Right cardiac atrium (tissue), 5 donors: ENCODE measurements at regions not wholly inside any gene's neighbourhood (a gene's known extent, or its start where the extent isn't known, plus 50 kb on each side); places are given as distances from the start of the nearest gene placed in this dataset.
A peak's percentile ranks its signal among the peaks of the same experiment; 100 is the strongest.

ENCODE experiments used
- ATAC-seq, 2 donors: fragments of 200-7000 bp; cut with Tn5 transposase; one replicate each; pipeline versions ENCODE4 v1.8.0 to v1.9.1; 2020; ENCODE audit warnings: moderate library complexity in 2 of 2, mild to moderate bottlenecking in 1 of 2
- DNase-seq, 3 donors: peaks; one replicate each; pipeline ENCODE4 v3.0.0-alpha.2; 2020
- H3K27ac ChIP-seq: one replicate; pipeline ENCODE4 v1.5.1; 2013; ENCODE audit warnings: mild to moderate bottlenecking, low read length, control low read depth, moderate library complexity
- H3K27me3 ChIP-seq: one replicate; pipeline ENCODE4 v1.6.1; 2013; ENCODE audit not compliant: control insufficient read depth, insufficient read depth
- H3K4me1 ChIP-seq: one replicate; pipeline ENCODE4 v1.6.1; 2013; ENCODE audit warnings: low read length; ENCODE audit not compliant: control insufficient read depth, insufficient read depth
- H3K4me3 ChIP-seq: one replicate; pipeline ENCODE4 v1.5.1; 2013; ENCODE audit warnings: low read length, control low read depth
- H3K9me3 ChIP-seq: one replicate; pipeline ENCODE4 v1.6.1; 2013; ENCODE audit warnings: low read length; ENCODE audit not compliant: control insufficient read depth
- WGBS: extraction: QIAGEN DNeasy Blood & Tissue Kit; methylation state at CpG from one replicate; pipeline ENCODE4 v1.1.7; 2013; 5-methylcytosine and 5-hydroxymethylcytosine counted together
- intact Hi-C, 4 donors: fragments of 100-400 bp; cut with DNase I; formaldehyde crosslinking; loops; one replicate each; pipeline versions ENCODE4 v1.11.0 to v1.14.0; 2022 to 2023
- donor health status: healthy with polysubstance abuse.
- donor health status: DM: no; HTN: yes; CAD: no.
- donor health status: DM: no; HTN: no; CAD: no.
- donor health status: DM: no; HTN: yes; CAD: no; lungs with severe emphysema.
- donor health status: DM: yes; HTN: yes; CAD: no.

DNA sequence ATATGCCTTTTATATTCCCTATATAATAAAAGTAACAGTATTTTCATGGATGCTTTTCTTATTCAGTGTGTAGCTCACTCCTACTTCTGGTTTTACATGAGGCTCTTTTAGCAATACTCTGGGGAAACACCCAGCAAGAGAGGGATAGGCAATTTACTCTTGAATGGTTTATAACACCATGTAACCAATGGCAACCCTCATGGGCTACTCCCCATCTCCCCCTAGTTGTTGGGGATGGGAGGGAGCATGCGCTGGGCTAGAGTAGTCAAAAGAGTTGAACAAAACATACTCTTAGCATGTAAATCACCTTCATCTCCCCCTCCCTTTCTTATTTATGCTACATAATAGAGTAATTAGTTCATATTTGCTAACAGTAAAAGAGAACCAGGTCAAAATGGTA lies 140.1 kb upstream of the LRFN2 start:
- Histone ChIP-seq H3K4me3 (no peak overlapping the region), H3K9me3 (no peaks in the 10 kb centered on the region), H3K27me3 (no peaks in the 10 kb centered on the region), H3K4me1 (no peaks in the 10 kb centered on the region), H3K27ac (no peak overlapping the region)
- no peak for DNase-seq
- 96% methylated on average over 1 of the region's 1 CpG for WGBS
- intact Hi-C loops: no loop called here
- ATAC-seq: no peak

DNA sequence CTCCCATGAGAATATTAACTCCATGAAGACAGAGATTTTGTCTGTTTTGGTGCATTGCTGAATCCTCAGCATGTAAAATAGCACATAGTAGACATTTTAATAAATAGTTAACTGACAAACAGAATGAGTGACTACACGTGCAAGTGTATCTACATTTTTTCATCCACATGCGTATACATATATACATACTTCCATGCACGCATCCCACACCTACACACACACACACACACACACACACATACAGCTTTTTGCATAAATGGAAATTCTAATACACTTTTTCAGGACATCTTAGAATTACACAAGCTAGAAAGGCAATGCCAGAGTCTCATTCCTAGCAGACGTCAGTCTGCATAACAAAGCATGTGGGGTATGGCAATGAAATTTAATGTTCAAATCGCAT lies 139.7 kb upstream of the LRFN2 start:
- Histone ChIP-seq H3K27me3 (no peaks in the 10 kb centered on the region), H3K27ac (no peak overlapping the region), H3K9me3 (no peaks in the 10 kb centered on the region), H3K4me1 (no peaks in the 10 kb centered on the region), H3K4me3 (no peak overlapping the region)
- DNase-seq: no peak
- WGBS: 89% methylated on average over 5 of the region's 5 CpGs
- intact Hi-C loops: no loop called here
- ATAC-seq: no peak

DNA sequence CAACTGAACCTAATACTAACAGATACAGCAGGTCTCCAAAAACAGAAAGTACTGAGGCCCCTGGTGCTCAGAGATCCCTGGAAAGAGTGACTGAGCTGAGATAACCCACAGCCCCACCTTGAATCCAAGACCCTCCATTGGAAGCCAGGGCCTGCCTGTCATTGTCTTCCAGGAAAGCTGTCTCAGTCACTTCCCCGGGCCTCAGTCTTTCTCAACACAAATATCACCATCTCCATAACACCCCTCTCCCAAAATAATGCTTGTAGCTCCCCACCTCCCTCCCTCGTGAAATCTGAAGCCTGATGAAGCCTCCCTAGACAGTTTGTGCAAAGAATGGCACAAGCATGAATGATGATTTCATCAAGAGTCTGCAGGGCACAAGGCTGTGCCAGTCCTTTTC lies 138.2 kb upstream of the LRFN2 start:
- Histone ChIP-seq H3K9me3 (no peaks in the 10 kb centered on the region), H3K27me3 (no peaks in the 10 kb centered on the region), H3K4me1 (no peaks in the 10 kb centered on the region), H3K4me3 (no peak overlapping the region), H3K27ac (no peak overlapping the region)
- WGBS: 83% methylated on average over 2 of the region's 2 CpGs
- no peak for DNase-seq
- intact Hi-C loops: no loop called here
- ATAC-seq: no peak

DNA sequence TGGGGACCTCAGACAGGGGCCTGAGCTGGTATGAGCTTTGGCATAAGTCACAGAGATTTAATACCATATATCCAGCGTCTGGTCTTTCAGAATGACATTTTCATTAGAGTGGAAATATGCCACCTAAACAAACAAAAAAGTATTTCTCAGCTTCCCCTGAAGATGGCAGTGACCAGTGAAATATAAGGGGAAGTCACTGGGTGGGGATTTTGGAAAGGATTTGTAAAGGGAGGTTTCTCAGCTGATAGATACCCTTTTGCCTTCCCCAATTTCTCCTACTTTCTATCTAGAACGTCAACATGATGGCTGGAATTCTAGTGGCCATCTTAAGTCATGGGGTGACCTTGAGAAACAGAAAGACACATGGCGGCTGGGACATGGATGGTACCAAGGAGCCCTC lies 137.7 kb upstream of the LRFN2 start:
- DNase-seq: no peak
- ATAC-seq: no peak
- no peaks in the 10 kb centered on the region for H3K27me3 ChIP-seq
- no peak overlapping the region for H3K4me3 ChIP-seq
- no peaks in the 10 kb centered on the region for H3K4me1 ChIP-seq
- 79% methylated on average over 3 of the region's 3 CpGs for WGBS
- H3K27ac ChIP-seq: no peak overlapping the region
- no peaks in the 10 kb centered on the region for H3K9me3 ChIP-seq
- intact Hi-C loops: no loop called here

DNA sequence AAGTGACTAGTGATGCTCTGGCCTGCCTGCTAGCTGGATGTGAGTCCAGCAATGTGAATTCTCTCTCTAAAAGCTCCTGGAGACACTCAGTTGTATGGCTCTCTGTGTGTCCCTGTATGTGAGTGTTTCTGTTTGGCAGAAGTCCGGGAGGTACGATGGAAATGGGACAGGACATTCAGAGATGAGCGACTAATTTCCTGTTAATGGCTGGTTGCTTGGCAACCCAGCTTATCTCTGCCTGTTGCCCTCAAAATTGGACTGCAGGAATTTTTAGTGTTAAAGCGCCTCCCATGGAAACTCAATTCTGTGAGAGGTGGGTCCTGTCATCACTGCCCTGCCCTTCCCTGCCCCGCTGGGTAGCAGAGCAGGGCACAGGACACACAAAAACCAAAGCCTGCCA lies 136.8 kb upstream of the LRFN2 start:
- peak in 1 of 3 donors; percentile 50 for DNase-seq
- WGBS: 28% methylated on average over 5 of the region's 5 CpGs
- no peaks in the 10 kb centered on the region for H3K9me3 ChIP-seq
- intact Hi-C loops: no loop called here
- H3K27ac ChIP-seq: no peak overlapping the region
- no peak overlapping the region for H3K4me3 ChIP-seq
- peaks cover 2% of the 10 kb centered on the region for H3K4me1 ChIP-seq
- peak; percentile 11 to 55 for ATAC-seq
- no peaks in the 10 kb centered on the region for H3K27me3 ChIP-seq

DNA sequence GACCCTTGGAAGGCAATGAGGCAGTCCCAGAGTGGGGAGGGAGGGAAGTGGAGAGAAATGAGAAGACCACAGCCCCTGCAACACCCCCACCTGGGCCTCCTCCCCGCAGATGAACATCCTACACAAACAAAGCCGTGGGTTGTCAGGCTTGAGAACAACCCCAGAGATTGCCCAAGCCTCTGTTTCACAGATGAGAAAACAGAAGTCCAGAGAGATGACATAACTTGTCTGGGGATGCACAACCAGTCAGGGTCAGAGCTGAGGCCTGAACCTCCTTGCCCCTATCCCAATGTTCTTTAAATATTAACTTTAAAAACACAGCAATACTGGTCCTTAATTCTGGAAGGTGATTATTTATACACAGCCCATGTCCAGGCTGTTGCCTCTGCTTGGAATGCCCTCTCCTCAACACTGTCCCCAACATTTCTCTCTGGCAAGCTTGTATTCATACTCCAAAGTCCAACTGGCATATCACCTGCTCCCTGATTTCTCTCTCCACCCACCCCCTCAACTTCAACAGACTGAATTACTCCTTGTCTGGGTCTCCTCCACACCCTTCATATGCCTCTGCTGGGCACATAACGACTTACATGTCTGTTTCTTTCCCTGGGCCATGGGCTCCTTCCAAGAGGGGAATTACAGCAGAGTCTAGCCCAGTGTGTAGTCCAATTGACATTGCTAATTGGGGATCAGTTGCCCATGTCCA lies 135.5 kb upstream of the LRFN2 start:
- H3K27me3 ChIP-seq: no peaks in the 10 kb centered on the region
- no peaks in the 10 kb centered on the region for H3K9me3 ChIP-seq
- peaks cover 2% of the 10 kb centered on the region for H3K4me1 ChIP-seq
- DNase-seq (no peak), ATAC-seq (no peak)
- no peak overlapping the region for H3K27ac ChIP-seq
- intact Hi-C loops: no loop called here
- no peak overlapping the region for H3K4me3 ChIP-seq
- WGBS: 74% methylated on average over 3 of the region's 3 CpGs

DNA sequence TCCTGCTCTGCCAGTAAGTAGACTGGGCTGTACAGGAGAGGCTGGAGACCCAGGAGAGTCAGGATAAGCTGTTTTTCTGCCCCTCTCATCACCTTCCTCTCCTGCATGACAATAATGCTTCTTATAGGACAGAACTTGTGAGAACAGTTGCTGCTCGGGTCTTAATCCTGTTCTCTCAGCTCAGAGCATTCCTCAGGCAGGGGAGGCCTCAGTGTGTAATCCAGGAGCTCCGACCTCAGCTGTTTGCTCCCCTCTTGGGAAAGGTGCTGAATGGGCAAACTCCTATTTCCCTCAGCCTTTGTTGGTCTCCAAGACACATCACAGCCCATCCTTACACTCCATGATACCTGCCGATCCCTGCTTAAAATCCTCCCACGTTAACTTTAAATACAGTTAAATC lies 134.9 kb upstream of the LRFN2 start:
- no peak overlapping the region for H3K27ac ChIP-seq
- no peak for DNase-seq
- intact Hi-C loops: no loop called here
- no peak for ATAC-seq
- WGBS: 81% methylated on average over 4 of the region's 4 CpGs
- no peaks in the 10 kb centered on the region for H3K27me3 ChIP-seq
- peaks cover 2% of the 10 kb centered on the region for H3K4me1 ChIP-seq
- H3K9me3 ChIP-seq: no peaks in the 10 kb centered on the region
- H3K4me3 ChIP-seq: no peak overlapping the region

DNA sequence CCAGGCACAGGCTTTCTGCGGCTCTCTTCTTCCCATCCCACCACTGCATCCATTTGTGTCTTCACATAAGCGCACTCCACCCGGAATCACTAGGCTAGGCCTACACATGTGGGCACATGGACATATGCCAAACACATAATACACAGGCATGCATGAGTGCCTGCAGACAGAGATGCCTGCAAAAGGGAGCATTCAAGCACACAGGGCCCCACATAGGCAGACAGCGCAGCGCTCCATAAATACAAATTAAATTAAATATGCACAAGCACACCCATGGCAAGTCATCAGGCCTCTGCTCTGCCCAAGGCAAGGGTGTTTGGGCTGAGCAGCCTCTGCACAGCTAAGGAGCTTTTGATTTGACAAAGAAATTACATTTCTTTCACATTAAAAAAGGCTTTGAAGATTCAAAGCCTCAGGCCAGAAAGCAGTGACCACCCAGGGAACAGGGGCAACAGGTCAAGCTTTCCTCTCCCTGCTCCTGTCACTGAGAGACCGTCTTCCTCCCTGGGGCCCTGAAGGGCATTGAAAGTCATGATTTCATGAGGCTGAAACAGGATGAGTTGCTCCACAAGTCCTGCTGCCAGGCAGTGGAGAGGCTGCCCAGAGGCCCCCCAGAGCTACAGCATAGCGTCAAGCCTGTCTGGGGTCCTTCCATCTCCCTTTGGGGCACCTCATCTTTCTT lies 134.2 kb upstream of the LRFN2 start:
- intact Hi-C loops: no loop called here
- H3K9me3 ChIP-seq: no peaks in the 10 kb centered on the region
- 87% methylated on average over 7 of the region's 7 CpGs for WGBS
- H3K27me3 ChIP-seq: no peaks in the 10 kb centered on the region
- no peak overlapping the region for H3K4me3 ChIP-seq
- H3K27ac ChIP-seq: no peak overlapping the region
- peaks cover 2% of the 10 kb centered on the region for H3K4me1 ChIP-seq
- ATAC-seq (no peak), DNase-seq (no peak)

DNA sequence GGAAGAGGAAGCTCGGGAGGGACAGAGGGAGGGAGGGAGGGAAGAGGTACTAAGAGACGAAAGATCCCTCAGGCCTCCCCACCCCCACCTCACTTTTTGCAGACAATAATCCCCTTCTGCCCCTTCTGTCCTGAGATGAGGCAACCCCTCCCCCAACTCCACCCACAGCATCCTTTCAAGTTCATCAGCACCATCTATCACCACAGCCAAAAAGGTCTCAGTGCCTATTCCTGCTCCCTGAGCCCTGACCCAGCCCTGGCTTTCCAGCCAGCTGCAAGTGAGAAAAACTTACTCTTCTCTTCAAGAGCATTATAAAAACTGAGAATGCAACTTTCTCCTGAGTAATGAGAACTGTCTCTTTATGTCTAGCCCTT lies 133.2 kb upstream of the LRFN2 start:
- no peaks in the 10 kb centered on the region for H3K9me3 ChIP-seq
- no peak overlapping the region for H3K4me3 ChIP-seq
- intact Hi-C loops: no loop called here
- ATAC-seq (no peak), DNase-seq (no peak)
- no peak overlapping the region for H3K27ac ChIP-seq
- H3K4me1 ChIP-seq: peaks cover 2% of the 10 kb centered on the region
- WGBS: 51% methylated on average over 2 of the region's 2 CpGs
- H3K27me3 ChIP-seq: no peaks in the 10 kb centered on the region

DNA sequence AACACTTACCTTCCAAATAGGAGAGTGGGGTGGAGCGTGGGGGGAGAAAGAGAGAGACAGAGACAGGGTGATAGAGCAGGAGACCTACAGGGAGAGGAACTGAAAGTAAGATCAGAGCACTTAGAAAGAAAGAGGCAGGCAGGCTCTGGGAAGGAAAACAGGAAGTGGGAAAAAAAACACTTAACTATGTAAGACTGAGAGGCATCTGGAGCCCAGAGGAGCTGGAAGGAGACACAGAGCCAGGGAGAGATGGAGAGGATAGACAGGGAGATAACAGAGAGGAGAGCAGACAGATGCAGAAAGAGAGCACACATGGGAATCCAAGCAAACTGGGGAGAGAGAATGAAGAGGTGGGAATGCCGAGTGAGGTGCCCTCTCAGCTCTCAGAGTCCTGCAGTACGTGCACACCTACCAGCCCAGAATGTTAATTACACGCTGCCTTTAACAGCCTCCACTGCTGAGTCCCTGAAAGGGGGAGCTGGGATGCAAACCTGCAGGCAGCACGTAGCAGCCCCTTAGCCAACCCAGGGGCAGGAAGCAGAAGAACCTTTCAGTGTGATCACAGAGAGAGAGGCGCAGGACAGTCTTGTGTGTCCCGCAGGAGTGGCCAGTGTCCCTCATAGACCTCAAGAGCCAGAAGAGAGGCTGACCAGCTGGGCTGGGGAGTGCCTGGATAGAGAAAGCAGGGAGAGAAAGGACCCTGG lies 132.7 kb upstream of the LRFN2 start:
- Histone ChIP-seq H3K4me1 (peaks cover 2% of the 10 kb centered on the region), H3K9me3 (no peaks in the 10 kb centered on the region), H3K27me3 (no peaks in the 10 kb centered on the region), H3K4me3 (no peak overlapping the region), H3K27ac (no peak overlapping the region)
- 39% methylated on average over 7 of the region's 7 CpGs for WGBS
- ATAC-seq: peak in 1 of 2 donors; percentile 25
- intact Hi-C loops: no loop called here
- no peak for DNase-seq

DNA sequence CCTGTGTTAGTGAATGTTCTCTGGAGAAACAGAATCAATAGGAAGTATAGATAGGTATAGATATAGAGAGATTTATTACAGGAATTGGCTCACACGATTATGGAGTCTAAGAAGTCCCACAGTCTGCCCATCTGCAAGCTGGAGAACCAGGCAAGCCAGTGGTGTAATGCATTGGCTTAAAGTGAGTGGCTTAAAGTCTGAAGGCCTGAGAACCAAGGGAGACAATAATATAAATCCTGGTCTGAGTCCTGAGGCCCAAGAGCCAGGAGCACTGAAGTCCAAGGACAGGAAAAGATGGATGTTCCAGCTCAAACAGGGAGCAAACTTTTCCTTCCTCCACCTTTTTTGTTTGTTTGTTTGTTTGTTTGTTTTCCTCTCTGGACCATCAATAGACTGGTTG lies 131.2 kb upstream of the LRFN2 start:
- whole genome bisulfite sequencing: 83% methylated on average over 1 of the region's 1 CpG

More for the DNA sequence above, 131.2 kb upstream of the LRFN2 start:
- Histone ChIP-seq H3K9me3 (no peaks in the 10 kb centered on the region), H3K4me3 (no peak overlapping the region), H3K27ac (no peak overlapping the region), H3K4me1 (peaks cover 2% of the 10 kb centered on the region), H3K27me3 (no peaks in the 10 kb centered on the region)
- intact Hi-C loops: no loop called here
- ATAC-seq: no peak
- no peak for DNase-seq
